ENCODE measurements at regions not wholly inside any gene's neighbourhood (a gene's known extent, or its start where the extent isn't known, plus 50 kb on each side); places are given as distances from the start of the nearest gene placed in this dataset.
"Not testable (repeated sequence)": the region's sequence is repeated elsewhere in the genome, so short reads cannot be mapped to it uniquely, and the experiment has no call there.

GRCh38 chr9:38172586-38172985, 103.6 kb upstream of the SHB start:
- H3K36me3 ChIP-seq: no peaks in the 10 kb centered on the region
- TF ChIP-seq POLR2A (IDR thresholded peaks at IDR 0.05) (no peak), CTCF (IDR thresholded peaks at IDR 0.05) (no peak)
- H3K27ac ChIP-seq: no peak overlapping the region
- intact Hi-C loops (cut with DNase I): no loop called here
- ATAC-seq (no peak), DNase-seq (no peak)
- H3K4me1 ChIP-seq: no peaks in the 10 kb centered on the region
- no peaks in the 10 kb centered on the region for H3K27me3 ChIP-seq
- WGBS (ENCODE audit: insufficient coverage, low coverage, low lambda C conversion rate, missing lambda C conversion rate): 36% methylated on average over 3 of the region's 4 CpGs
- H3K4me3 ChIP-seq: no peak overlapping the region
- no peaks in the 10 kb centered on the region for H3K9me3 ChIP-seq

- no peak for ATAC-seq
- no peaks in the 10 kb centered on the region for H3K27me3 ChIP-seq
Observed at GRCh38 chr9:38171926-38172325, 102.9 kb upstream of the SHB start.

GRCh38 chr9:38171538-38171884, 102.5 kb upstream of the SHB start:
- no peaks in the 10 kb centered on the region for H3K9me3 ChIP-seq
- DNase-seq: no peak
- no peaks in the 10 kb centered on the region for H3K27me3 ChIP-seq
- H3K4me1 ChIP-seq: no peaks in the 10 kb centered on the region
- ATAC-seq: no peak
- H3K4me3 ChIP-seq: no peak overlapping the region
- H3K36me3 ChIP-seq: no peaks in the 10 kb centered on the region
- 90% methylated on average over 5 of the region's 5 CpGs for WGBS (ENCODE audit: insufficient coverage, low coverage, low lambda C conversion rate, missing lambda C conversion rate)
- no peak overlapping the region for H3K27ac ChIP-seq
- intact Hi-C loops (cut with DNase I): no loop called here
- TF ChIP-seq CTCF (IDR thresholded peaks at IDR 0.05): no peak
- no peak for TF ChIP-seq POLR2A (IDR thresholded peaks at IDR 0.05)

More at GRCh38 chr9:38171926-38172325, 102.9 kb upstream of the SHB start:
- TF ChIP-seq POLR2A (IDR thresholded peaks at IDR 0.05) (no peak), CTCF (IDR thresholded peaks at IDR 0.05) (no peak)
- Histone ChIP-seq H3K36me3 (no peaks in the 10 kb centered on the region), H3K9me3 (no peaks in the 10 kb centered on the region), H3K4me3 (no peak overlapping the region), H3K4me1 (no peaks in the 10 kb centered on the region), H3K27ac (no peak overlapping the region)
- DNase-seq: no peak
- intact Hi-C loops (cut with DNase I): no loop called here
- 88% methylated on average over 3 of the region's 3 CpGs for WGBS (ENCODE audit: insufficient coverage, low coverage, low lambda C conversion rate, missing lambda C conversion rate)

- DNase-seq; H3K4me1 ChIP-seq; H3K27me3 ChIP-seq; H3K27ac ChIP-seq; H3K9me3 ChIP-seq; H3K4me3 ChIP-seq; intact Hi-C loops (cut with DNase I); H3K36me3 ChIP-seq: not testable (repeated sequence)
- ATAC-seq: peak in 1 of 4 donors; percentile 47
- WGBS (ENCODE audit: insufficient coverage, low coverage, low lambda C conversion rate, missing lambda C conversion rate): 82% methylated on average over 7 of the region's 9 CpGs
Observed at GRCh38 chr9:38170763-38171537, 101.9 kb upstream of the SHB start.

GRCh38 chr9:38170155-38170554, 101.1 kb upstream of the SHB start:
- WGBS (ENCODE audit: insufficient coverage, low coverage, low lambda C conversion rate, missing lambda C conversion rate): 84% methylated on average over 6 of the region's 6 CpGs
- H3K4me1 ChIP-seq; H3K27ac ChIP-seq; H3K9me3 ChIP-seq; H3K4me3 ChIP-seq; H3K27me3 ChIP-seq; ATAC-seq; intact Hi-C loops (cut with DNase I); H3K36me3 ChIP-seq; DNase-seq: not testable (repeated sequence)

Data from right lobe of liver (tissue), 6 donors.